DOHH2 (cell line): ENCODE measurements at regions not wholly inside any gene's neighbourhood (a gene's known extent, or its start where the extent isn't known, plus 50 kb on each side); places are given as distances from the start of the nearest gene placed in this dataset.

ENCODE experiments used
- EZH2phosphoT487 ChIP-seq: fragments of 200-600 bp; sonication (generic); IDR thresholded peaks from 2 replicates; pipeline ENCODE4 v1.6.1; 2017; ENCODE audit warnings: borderline replicate concordance, mild to moderate bottlenecking, antibody characterized with exemption, low read length, moderate library complexity, mixed read lengths
- TF ChIP-seq, protein P1 (sequence below): fragments of 200-600 bp; sonication (generic); IDR thresholded peaks from one replicate; pipeline ENCODE4 v1.5.1; 2014; ENCODE audit warnings: antibody characterized with exemption, mild to moderate bottlenecking, low read depth, low read length; ENCODE audit not compliant: poor library complexity, severe bottlenecking

DNA sequence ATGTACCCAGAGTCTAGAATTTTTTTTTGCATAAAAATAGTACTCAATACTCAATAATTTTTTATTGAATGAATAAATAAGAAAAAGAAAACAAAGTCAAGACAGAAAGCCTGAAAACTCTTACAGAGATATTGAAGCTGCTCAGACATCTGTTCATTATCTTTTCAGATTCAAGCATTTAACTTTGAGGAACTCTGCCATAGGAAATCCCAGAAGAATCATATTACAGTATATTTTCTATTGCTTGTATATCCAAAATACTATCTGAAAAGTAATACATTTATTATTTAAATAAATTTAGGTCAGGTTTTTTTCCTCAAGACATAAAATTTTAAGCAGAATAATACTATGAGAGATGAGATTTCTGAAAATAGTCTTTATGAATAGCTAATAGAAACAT is 755.9 kb upstream of the ADGRL4 start:
- TF ChIP-seq, protein P1, sequence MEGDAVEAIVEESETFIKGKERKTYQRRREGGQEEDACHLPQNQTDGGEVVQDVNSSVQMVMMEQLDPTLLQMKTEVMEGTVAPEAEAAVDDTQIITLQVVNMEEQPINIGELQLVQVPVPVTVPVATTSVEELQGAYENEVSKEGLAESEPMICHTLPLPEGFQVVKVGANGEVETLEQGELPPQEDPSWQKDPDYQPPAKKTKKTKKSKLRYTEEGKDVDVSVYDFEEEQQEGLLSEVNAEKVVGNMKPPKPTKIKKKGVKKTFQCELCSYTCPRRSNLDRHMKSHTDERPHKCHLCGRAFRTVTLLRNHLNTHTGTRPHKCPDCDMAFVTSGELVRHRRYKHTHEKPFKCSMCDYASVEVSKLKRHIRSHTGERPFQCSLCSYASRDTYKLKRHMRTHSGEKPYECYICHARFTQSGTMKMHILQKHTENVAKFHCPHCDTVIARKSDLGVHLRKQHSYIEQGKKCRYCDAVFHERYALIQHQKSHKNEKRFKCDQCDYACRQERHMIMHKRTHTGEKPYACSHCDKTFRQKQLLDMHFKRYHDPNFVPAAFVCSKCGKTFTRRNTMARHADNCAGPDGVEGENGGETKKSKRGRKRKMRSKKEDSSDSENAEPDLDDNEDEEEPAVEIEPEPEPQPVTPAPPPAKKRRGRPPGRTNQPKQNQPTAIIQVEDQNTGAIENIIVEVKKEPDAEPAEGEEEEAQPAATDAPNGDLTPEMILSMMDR, result no peak
- TF ChIP-seq EZH2phosphoT487, result no peak
